Epithelial cell of esophagus (primary cell): ENCODE measurements at regions not wholly inside any gene's neighbourhood (a gene's known extent, or its start where the extent isn't known, plus 50 kb on each side); places are given as distances from the start of the nearest gene placed in this dataset.

Experiments used
- DNase-seq: peaks from one replicate; pipeline ENCODE4 v3.0.0; 2010; ENCODE audit warnings: low read depth
- H3K4me3 ChIP-seq: 2 replicates; pipeline ENCODE4 v1.5.1; 2011; ENCODE audit warnings: mild to moderate bottlenecking, low read length, control low read depth
- CTCF ChIP-seq: IDR thresholded peaks from 2 replicates; pipeline ENCODE4 v1.5.1; 2011; ENCODE audit warnings: low read depth, mild to moderate bottlenecking, low read length, control low read depth, inconsistent platforms; ENCODE audit not compliant: insufficient read depth; ENCODE audit errors: missing control alignments

GRCh38 chr11:103547691-103548090 is 438.5 kb downstream of the DYNC2H1 start:
- DNase-seq: no peak
- TF ChIP-seq CTCF: no peak
- no peak overlapping the region for H3K4me3 ChIP-seq

- no peak overlapping the region for H3K4me3 ChIP-seq
- TF ChIP-seq CTCF: no peak
- DNase-seq: no peak
These were observed 439.6 kb downstream of the DYNC2H1 start for GRCh38 chr11:103548838-103549237.

GRCh38 chr11:103550811-103551210 is 441.6 kb downstream of the DYNC2H1 start:
- TF ChIP-seq CTCF: no peak
- DNase-seq: no peak
- no peak overlapping the region for H3K4me3 ChIP-seq

- no peak overlapping the region for H3K4me3 ChIP-seq
- DNase-seq: no peak
- no peak for TF ChIP-seq CTCF
These were observed 442.9 kb downstream of the DYNC2H1 start for GRCh38 chr11:103552086-103552485.

GRCh38 chr11:103556171-103556570 is 446.9 kb downstream of the DYNC2H1 start:
- H3K4me3 ChIP-seq: no peak overlapping the region
- TF ChIP-seq CTCF: no peak
- DNase-seq: no peak

- no peak overlapping the region for H3K4me3 ChIP-seq
- no peak for TF ChIP-seq CTCF
These were observed 456.9 kb downstream of the DYNC2H1 start for GRCh38 chr11:103566116-103566515.

GRCh38 chr11:103581760-103582159 is 454.7 kb upstream of the DDI1 start:
- TF ChIP-seq CTCF: no peak
- no peak for DNase-seq
- no peak overlapping the region for H3K4me3 ChIP-seq

More at GRCh38 chr11:103566116-103566515, 456.9 kb downstream of the DYNC2H1 start:
- no peak for DNase-seq
